Activated T-cell treated with anti-CD3 and anti-CD28 coated beads for 24 hours (primary cell): ENCODE measurements at regions not wholly inside any gene's neighbourhood (a gene's known extent, or its start where the extent isn't known, plus 50 kb on each side); places are given as distances from the start of the nearest gene placed in this dataset.
"Not testable (repeated sequence)": the region's sequence is repeated elsewhere in the genome, so short reads cannot be mapped to it uniquely, and the experiment has no call there.

Source experiments
- DNase-seq: peaks from one replicate; pipeline ENCODE4 v3.0.0-alpha.2; 2020; ENCODE audit warnings: low read depth

DNA sequence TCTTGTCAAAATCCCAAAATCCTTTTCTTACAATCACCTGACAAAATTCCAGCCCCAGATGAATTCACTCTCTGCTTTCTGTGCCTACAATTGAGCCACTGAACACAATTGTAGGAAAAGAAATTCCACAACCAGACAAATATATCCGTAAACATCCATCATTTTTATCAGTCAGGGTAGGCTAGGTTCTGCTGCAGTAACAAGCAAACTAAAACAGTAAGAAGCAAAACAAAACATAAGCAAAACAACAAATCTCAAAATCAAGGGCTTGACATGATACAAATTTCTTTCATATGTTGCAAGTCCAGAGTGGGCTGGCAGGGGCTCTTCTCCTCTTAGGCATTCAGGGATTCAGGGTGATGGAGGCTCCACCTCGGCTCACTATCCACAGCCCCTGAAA lies 114.2 kb upstream of the MAN2A1 start:
- DNase-seq: no peak

DNA sequence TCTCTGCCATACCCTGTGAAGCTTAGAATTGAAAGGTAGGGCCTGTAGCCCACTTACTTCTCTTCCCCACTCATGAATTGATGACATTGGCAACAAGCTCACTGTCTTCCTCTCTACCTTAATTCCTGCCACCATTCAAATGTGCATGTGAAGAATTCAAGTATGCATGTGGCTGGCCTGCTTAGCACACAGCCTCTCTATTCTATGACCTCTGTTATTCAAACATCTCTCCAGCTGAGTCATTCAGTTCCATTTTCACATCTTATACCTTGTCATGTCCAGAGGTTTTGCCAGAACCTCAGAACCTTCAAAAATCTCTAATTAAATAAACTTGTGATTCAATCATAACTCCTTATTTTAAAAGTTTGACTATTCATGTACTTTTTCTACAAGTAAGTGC lies 114.7 kb upstream of the MAN2A1 start:
- no peak for DNase-seq

DNA sequence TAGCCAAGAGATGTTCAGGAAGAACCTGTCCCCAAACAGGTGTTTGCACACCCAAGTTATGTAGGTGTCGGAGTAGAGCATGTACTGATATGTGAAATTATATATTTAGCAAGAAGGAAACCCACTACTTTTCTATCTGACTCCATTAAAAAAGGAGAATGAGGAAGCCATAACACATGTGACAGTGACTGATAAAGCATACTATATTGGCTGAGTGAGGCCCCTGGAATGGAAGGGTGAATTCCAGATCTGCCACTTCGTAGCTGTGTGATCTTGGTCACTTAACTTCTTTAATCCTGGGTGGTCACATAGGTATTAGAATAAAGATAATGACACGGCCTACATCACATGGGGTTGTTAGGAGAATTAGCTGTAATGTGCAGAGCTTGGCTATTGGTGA lies 116.0 kb upstream of the MAN2A1 start:
- no peak for DNase-seq

DNA sequence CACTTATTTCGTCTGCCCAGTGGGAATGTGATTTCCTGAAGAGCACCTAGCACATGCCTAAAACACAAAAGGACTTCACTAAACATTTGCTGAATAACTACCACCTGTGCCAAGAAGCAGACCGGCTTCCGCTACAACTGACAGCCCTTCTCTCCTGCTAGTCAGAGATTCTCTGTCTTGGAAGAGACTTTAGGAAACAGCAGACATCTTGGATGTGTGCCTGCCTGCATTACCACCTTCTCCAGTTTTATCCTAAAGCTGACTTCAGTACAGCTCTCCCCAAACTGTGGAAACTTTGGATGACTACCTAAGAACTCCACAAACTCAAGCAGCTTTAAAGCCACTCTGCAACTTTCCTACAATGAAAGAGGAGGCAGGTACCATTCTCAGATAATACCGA lies 116.5 kb upstream of the MAN2A1 start:
- DNase-seq: no peak

DNA sequence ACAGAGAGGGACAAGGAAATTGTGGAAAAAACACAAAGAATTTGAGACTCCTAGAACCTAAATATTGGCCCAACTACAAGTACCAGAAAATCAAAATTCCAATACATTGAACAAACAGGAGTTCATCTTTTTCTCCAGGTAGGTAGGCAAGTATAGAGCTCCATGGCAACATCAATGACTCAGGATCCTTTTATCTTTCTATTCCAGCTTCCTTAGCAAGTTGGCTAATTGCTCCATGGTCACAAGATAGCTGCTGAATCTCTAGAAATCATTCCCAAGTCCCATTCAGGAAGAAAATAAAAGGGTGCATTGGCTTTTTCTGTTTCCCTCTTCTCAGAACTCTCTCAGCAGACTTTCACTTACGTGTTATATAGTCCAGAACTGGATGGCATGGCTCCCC lies 117.9 kb upstream of the MAN2A1 start:
- DNase-seq: no peak

DNA sequence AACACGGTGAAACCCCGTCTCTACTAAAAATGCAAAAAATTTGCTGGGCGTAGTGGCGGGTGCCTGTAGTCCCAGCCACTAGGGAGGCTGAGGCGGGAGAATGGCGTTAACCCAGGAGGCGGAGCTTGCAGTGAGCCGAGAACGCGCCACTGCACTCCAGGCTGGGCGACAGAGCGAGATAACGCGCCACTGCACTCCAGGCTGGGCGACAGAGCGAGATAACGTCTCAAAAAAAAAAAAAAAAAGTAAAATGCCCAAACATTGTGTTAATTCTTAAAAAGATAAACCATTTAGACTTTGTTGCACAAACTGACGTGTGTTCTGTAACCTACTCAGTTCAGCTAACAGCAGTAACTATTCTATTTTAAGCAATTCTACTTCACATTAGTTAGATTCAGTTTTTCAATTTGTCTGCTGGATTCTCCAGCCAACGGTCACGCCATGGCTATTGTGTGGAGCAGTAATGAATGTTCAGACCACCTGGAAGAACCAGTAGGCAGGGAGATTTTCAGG lies 119.3 kb upstream of the MAN2A1 start:
- DNase-seq: no peak

DNA sequence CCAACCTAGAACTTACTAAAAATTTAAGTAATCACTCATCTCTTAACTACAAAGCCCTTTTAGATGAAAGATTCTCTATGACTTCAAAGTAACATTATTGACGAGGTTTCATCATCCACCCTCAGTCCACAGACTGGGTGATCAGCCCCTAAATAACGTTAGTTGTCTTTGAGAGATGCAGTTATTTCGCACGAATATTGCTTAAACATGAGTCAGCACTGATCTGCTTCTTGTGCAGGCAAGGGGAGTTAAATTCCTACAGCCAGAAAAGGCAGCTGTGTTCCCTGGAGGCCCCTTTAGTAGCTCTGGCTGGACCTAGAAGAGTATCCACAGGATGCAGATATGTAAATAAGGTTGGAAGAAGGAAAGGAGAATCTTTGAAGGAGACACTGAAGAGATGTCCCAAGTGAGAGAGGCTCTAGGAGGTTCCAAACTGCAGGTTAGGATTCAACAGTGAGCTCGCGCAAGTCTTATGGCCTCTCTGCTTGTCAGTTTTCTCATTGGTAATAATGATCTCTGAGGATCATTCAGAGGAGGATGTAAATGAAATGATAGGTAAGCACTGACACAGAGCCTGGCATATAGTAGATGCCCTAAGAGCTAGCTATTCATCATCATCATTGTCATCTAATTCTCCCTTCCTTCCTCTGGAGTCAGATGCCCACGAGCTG lies 122.2 kb upstream of the MAN2A1 start:
- no peak for DNase-seq

DNA sequence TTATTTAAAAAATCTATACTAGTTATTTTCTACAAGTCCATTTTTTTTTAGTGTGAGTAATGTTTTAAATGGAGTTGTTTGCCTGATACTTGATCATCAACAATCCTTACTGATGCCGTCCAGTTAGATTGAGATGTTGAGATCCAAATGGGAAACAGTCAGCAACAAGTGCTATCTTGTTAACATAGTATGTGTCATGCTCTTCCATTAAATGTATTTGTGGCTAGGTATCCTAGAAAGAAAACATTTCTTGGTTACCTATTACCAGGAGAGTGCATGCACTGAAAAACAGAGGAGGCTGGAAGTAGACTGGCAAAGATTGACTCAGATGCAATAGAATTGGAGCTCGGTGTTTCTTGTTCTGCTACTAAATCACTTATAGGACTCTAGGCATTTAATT lies 123.4 kb upstream of the MAN2A1 start:
- no peak for DNase-seq

DNA sequence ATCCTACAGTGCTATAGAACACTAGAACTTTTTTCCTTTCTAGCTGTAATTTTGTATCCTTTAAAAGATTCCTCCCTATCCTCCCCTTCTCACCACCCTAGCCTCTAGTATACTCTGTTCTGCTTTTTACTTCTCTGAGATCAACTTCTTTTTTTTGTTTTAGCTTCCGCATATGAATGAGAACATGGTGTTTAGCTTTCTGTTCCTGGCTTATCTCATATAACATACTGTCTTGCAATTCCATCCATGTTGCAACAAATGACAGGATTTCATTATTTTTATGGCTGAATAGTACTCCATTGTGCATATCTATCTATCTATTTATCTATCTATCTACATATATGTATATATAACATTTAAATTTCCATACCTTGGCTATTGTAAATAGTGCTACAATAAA lies 126.0 kb upstream of the MAN2A1 start:
- no peak for DNase-seq

DNA sequence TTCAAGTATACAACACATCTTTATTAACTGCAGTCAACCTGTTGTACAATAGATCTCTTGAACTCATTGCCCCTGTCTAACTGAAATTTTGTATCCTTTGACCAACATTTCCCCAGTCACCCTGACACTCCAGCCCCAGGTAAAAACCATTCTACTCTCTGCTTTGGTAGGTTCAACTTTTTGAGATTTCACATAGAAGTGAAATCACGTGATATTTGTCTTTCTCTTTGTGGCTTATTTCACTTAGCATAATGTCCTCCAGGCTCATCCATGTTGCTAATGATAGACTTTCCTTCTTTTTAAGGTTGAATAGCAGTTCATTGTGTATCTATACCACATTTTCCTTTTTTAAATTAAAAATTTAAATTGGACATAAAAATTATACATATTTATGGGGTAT lies 126.5 kb upstream of the MAN2A1 start:
- no peak for DNase-seq

DNA sequence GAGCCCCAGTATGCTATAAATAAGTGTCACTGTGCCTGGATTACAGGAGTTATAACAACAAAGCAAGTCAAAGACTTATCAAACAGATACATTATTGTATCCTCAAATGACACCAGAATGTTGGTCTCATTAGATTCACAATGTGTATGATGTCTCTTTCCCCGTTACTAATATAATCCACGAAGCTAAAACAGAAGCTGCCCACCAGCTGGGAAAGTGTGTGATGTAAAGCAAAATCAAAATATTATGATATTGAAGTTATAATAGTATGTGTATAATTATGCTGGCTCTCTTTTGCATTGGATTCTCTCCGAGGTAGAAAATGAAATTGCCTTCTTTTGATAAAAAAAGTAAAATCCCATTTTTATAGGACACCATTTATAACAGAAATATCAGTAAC lies 127.3 kb upstream of the MAN2A1 start:
- no peak for DNase-seq

DNA sequence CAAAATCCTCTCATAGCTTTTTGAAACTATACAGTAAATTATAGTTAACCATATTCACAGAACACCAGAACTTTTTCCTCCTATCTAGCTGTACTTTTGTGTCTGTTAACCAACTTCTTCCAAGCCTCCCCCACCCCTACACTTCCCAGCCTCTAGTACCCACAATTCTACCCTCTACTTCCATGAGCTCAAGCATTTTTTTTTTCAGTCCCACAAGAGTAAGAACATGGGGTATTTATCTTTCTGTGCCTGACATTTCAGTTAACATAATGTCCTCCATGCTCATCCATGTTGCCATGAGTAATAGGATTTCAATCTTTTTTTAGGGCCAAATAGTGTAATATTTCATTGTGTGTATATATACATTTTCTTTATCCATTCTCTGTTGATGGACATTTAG lies 128.3 kb upstream of the MAN2A1 start:
- no peak for DNase-seq

DNA sequence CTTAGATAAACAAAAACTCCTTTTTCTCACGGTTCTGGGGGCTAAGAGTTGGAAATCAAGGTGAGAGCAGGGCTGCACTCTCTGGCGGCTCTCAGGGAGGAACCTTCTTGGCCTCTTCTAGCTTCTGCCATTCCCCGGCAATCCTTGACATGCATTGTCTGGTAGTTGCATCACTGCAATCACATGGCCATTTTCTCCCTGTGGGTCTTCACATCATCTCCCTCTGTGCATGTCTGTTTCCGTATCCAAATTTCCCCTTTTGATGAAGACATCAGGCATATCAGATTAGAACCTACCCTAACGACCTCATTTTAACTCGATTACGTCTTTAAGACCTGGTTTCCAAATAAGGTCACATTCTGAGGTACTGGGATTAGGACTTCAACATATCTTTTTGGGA lies 129.2 kb upstream of the MAN2A1 start:
- DNase-seq: no peak

DNA sequence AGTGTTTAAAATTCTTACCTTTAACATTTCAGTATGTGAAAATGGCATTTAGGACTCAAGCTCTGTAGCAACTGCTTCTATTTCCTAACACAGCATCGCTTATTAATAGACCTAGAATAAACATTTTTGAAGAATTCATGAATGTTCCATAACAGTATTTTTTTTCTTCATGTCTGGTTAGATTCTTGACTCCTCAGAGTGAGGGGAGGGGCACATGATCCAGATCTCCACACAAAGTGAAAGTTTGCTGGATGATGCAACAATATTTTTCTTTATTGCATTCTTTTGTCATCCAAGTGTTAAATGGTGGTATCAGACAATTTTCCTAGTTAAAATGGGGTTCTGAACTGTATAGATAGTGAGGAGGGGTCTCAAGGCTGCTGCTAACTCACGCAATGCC lies 130.8 kb upstream of the MAN2A1 start:
- no peak for DNase-seq

DNA sequence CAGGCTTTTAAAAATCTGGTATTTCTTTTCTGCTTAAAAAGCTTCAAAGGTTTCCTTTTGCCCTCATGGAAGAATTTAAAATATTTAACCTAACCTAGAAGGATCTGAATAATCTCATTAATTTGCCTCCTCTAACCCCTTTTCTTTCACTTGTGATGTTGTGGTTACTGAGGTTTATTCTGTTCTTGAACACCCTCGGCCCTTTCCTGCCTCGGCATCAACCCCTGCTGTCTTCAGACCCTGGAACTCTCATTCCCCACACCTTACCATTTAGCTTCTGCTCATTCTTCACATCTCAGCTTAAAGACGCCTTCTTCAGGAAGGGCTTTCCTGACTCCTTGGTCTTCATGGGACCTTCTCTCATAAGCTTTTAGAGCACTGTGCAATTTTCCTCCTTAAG lies 131.4 kb upstream of the MAN2A1 start:
- DNase-seq: no peak

DNA sequence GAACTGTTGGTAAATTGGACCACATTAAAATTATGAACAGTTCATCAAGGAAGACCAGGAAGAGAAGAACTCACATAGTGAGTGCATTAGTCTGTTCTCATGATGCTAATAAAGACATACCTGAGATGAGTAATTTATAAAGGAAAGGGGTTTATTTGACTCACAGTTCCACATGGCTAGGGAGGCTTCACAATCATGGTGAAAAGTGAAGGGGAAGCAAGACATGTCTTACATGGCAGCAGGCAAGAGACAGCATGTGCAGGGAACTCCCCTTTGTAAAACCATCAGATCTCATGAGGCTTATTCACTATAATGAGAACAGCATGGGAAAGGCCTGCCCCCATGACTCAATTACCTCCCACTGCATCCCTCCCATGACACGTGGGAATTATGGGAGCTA lies 135.9 kb upstream of the MAN2A1 start:
- DNase-seq: no peak

DNA sequence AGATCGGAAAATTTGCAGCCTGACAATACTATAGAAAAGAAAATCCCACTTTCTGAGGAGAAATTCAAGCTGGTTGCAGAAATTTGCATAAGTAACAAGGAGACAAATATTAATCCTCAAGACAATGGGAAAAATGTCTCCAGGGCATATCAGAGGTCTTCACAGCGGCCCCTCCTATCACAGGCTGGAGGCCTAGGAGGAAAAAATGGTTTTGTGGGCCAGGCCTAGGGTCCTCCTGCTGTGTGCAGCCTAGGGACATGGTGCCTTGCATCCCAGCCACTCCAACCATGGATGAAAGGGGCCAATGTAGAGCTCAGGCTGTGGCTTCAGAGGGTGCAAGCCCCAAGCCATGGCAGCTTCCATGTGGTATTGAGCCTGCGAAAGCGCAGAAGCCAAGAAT lies 138.5 kb upstream of the MAN2A1 start:
- not testable (repeated sequence) for DNase-seq

DNA sequence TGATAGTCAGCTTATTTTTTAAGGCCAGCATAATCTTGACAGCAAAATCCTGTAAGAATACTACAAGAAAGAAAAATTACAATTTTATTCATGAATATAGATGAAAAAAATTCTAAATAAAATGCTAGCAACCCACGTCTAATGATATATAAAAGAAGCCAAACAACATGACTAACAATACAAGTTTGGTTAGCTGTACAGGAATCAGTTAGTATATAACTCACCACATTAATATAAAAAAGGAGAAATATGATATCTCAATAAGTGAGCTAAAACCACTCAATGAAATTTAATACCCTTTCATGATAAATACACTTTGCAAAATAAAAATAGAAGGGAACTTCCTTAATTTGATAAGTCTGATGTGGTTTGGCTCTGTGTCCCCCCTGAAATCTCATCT lies 139.7 kb upstream of the MAN2A1 start:
- DNase-seq: no peak

DNA sequence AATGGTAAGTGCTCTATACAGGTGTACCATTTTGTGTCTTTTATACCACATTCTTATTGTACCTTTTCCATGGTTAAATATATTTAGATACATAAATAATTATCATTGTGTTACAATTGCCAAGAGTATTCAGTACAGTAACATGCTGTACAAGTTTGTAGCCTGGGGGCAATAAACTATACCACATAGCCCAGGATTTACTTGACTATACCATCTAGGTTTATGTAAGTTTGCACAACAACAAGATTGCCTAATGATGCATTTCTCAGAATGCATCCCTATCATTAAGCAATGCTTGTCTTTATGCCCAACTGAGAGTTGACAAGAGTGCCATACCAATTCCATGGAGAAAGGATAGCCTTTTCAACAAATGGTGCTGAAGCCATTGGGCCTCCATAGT lies 136.7 kb upstream of the PJA2 start:
- DNase-seq: no peak

DNA sequence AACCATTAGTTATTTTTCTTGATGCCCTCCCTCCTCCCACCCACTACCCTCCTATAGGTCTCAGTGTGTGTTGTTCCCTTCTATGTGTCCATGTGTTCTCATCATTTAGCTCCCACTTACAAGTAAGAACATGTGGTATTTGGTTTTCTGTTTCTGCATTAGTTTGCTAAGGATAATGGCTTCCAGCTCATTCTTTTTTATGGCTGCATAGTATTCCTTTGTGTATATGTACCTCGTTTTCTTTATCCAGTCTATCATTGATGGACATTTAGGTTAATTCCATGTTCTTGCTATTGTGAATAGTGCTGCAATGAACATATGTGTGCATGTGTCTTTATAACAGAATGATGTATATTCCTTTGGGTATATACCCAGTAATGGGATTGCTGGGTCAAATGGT lies 135.1 kb upstream of the PJA2 start:
- DNase-seq: not testable (repeated sequence)

DNA sequence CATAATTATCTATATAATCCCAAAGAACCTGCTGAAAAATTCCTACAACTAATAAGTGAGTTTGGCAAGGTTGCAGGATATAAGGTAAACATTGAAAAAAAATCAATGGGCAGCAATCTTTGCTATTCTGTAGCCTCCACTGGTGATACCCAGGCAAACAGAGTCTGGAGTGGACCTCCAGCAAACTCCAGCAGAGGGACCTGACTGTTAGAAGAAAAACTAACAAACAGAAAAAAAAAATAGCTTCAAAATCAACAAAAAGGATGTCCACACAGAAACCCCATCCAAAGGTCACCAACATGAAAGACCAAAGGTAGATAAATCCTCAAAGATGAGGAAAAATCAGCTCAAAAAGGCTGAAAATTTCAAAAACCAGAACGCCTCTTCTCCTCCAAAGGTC lies 128.9 kb upstream of the PJA2 start:
- not testable (repeated sequence) for DNase-seq

DNA sequence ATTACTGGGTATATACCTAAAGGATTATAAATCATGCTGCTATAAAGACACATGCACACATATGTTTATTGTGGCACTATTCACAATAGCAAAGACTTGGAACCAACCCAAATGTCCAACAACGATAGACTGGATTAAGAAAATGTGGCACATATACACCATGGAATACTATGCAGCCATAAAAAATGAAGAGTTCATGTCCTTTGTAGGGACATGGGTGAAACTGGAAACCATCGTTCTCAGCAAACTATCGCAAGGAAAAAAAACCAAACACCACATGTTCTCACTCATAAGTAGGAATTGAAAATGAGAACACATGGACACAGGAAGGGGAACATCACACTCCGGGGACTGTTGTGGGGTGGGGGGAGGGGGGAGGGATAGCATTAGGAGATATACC lies 125.3 kb upstream of the PJA2 start:
- DNase-seq: not testable (repeated sequence)

DNA sequence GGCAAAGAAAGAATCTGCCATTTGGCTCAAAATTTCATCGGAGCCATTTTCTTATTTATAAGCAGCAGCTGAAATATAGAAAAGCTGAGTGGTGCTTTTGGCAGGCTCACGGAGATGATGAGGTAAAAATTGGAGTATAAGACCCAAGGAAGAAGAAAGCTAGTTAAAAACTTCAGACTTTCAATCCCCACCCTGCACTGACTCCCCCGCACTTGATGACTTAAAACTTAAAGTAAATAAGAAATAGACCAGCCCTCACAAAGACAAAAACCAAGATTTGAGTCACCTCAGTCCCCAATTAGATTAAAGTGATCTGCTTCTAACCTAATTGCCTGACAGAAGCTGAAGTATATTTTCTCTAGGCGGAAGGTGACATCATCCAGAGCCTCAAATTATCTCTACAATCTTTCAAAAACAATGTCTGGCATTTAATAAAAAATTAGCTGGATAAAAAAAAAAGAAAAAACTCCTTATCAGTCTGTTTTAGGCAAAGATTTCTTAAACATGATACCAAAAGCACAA lies 124.0 kb upstream of the PJA2 start:
- DNase-seq: no peak

DNA sequence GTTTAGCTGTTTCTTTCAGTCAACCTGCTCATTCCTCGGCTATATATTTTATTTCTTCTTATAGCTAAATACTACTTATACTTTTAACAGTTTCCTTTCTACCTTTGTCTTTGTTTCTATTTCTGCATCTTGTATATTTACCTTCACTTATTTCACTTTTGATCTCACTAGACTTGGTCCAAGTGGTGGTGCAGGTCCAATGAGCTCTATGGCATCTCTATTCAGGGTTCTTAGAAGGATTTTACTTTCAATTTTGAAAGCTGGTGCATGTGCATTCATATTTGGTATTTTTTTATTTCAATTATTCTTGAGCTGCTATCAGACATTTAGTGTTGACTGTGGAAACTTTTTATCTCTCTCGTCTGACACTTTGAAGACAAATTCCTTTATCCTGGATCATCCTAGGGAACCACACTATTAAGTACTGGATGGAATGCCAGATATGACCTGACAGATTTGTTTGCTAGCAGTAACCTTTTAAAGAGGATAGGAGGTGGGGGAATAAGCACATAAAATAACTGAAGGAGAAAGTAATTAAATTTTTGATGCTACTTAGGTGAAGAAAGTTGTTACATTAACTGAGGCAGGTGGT lies 123.1 kb upstream of the PJA2 start:
- DNase-seq: no peak
